ENCODE measurements at regions not wholly inside any gene's neighbourhood (a gene's known extent, or its start where the extent isn't known, plus 50 kb on each side); places are given as distances from the start of the nearest gene placed in this dataset.
"Not testable (repeated sequence)": the region's sequence is repeated elsewhere in the genome, so short reads cannot be mapped to it uniquely, and the experiment has no call there.

DNA sequence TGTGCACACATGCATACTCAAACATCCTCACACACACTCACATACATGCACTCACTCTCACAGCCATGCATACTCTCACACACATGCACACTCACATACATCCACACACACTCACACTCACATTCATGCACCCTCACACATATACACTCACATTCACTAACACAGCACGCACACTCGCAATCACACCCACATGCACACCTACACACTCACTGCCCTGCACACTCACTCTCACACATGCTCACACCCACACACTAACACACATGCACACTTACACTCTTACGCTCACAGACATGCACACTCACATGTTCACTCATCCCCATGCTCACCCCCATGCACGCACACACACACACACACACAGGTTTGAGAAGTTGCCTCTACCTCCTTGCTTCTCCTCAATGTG, 63.2 kb upstream of the SFSWAP start:
- no peak for DNase-seq
- WGBS, 2 donors: 93 to 96% methylated on average over 4 of the region's 4 CpGs
- H3K27me3 ChIP-seq: peaks cover 5 to 14% (median 8%) of the 10 kb centered on the region in 3 donors
- H3K9me3 ChIP-seq: no peaks in the 10 kb centered on the region
- TF ChIP-seq EP300 (IDR thresholded peaks at IDR 0.05): no peak
- TF ChIP-seq, protein P1, sequence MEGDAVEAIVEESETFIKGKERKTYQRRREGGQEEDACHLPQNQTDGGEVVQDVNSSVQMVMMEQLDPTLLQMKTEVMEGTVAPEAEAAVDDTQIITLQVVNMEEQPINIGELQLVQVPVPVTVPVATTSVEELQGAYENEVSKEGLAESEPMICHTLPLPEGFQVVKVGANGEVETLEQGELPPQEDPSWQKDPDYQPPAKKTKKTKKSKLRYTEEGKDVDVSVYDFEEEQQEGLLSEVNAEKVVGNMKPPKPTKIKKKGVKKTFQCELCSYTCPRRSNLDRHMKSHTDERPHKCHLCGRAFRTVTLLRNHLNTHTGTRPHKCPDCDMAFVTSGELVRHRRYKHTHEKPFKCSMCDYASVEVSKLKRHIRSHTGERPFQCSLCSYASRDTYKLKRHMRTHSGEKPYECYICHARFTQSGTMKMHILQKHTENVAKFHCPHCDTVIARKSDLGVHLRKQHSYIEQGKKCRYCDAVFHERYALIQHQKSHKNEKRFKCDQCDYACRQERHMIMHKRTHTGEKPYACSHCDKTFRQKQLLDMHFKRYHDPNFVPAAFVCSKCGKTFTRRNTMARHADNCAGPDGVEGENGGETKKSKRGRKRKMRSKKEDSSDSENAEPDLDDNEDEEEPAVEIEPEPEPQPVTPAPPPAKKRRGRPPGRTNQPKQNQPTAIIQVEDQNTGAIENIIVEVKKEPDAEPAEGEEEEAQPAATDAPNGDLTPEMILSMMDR (IDR thresholded peaks at IDR 0.05): no peak
- no peak for TF ChIP-seq POLR2AphosphoS5 (IDR thresholded peaks at IDR 0.05)
- no peak for TF ChIP-seq POLR2A (IDR thresholded peaks at IDR 0.05)
- H3K4me1 ChIP-seq: no peaks in the 10 kb centered on the region
- H3K4me3 ChIP-seq: no peak overlapping the region
- intact Hi-C loops (cut with DNase I): no loop called here
- no peak overlapping the region for H3K27ac ChIP-seq
- H3K36me3 ChIP-seq: no peaks in the 10 kb centered on the region

DNA sequence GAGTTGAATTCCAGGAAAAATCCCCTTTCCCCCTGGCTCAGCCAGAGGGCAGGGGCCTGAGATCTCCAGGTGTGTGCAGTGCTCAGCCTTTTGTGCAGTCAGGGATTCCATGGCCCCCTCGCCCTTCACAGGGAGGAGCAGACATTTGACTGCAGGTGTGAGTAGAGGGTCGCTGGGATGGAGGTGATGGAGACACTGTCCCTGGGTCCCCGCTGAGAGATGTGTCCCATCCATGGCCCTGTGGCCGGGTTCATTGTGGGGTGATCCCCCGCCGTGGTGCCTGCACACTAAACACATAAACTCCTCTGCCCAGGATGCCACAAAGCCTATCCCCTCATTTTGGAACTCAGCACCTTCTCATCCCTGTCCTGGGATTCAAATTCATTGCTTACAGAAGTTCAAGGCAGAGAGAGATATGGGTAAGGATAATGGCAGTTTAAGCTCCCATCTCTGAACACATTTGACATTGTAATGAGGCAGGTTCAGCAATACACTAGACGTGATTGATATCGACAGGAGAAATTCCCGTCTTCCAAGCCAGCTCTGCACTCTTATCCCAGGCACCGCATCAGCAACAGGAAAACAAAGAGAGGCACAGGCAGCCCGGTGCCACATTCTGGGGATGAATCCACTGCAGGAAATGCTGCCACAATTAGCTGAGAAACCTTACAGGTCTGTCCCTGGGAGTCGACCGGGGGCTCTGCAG, 55.3 kb upstream of the SFSWAP start:
- 78 to 81% methylated on average over 9 of the region's 13 CpGs for WGBS, 2 donors

DNA sequence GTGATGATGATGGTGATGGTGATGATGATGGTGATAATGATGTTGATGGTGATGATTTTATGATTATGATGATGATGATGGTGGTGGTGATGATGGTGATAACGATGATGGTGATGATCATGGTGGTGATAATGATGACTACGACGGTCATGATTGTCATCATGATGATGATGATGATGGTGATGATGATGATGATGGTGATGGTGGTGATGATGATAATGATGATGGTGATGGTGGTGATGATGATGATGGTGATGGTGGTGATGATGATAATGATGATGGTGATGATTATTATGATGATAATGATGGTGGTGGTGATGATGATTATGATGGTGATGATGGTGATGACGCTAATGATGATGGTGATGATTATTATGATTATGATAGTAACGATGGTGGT, 54.1 kb upstream of the SFSWAP start:
- H3K27ac ChIP-seq; H3K4me3 ChIP-seq; DNase-seq; H3K9me3 ChIP-seq; intact Hi-C loops (cut with DNase I); H3K4me1 ChIP-seq; H3K36me3 ChIP-seq: not testable (repeated sequence)
- WGBS, 2 donors: 91 to 93% methylated on average over 5 of the region's 5 CpGs
- H3K27me3 ChIP-seq: peaks cover 6 to 14% (median 8%) of the 10 kb centered on the region in 3 donors

More for the DNA sequence above, 55.3 kb upstream of the SFSWAP start:
- H3K9me3 ChIP-seq; H3K27ac ChIP-seq; H3K36me3 ChIP-seq; H3K4me1 ChIP-seq; intact Hi-C loops (cut with DNase I); DNase-seq; H3K4me3 ChIP-seq: not testable (repeated sequence)
- peaks cover 6 to 14% (median 8%) of the 10 kb centered on the region in 3 donors for H3K27me3 ChIP-seq

DNA sequence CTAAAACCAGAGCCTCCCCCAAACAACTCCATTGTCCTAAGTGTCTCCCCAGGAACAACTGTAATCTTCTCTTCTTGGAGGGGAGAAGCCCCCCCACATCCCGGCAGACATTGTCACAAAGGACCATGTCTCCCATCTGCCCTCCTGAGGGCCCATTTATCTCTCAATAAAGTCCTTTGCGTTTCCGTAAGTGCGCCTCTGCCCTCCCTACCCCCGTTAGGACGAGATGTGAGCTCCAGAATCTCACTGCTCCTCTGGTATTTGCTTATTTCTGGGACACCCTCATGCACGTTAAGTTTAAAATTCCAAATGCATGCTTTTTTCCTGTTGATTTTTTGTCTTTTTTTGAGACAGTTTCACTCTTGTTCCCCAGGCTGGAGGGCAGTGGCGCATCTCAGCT, 52.3 kb upstream of the SFSWAP start:
- 66 to 83% methylated on average over 6 of the region's 8 CpGs for WGBS, 2 donors
- intact Hi-C loops (cut with DNase I); DNase-seq; H3K9me3 ChIP-seq; H3K36me3 ChIP-seq; H3K27ac ChIP-seq; H3K4me3 ChIP-seq; H3K4me1 ChIP-seq: not testable (repeated sequence)
- H3K27me3 ChIP-seq: peaks cover 6 to 19% (median 8%) of the 10 kb centered on the region in 3 donors

DNA sequence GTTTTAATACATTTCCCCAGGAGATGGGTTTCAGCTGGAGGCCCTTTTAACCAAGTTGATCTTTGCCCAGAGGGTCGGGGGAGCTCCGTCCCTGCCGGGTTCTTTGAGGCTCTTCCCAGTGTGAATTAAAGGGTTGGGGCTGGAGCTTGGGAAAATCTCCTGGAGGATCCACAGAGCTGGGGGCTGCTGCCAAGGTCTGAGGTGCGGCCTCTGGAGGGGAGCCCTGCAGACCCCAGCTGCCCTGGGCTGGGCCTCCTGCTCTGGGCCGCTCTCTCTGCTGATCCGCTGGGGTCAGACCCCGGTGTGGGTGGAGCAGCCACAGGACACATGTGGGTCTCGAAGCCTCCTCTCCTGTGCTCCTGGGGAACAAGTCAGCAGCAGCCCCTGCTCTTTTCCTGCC, 51.4 kb upstream of the SFSWAP start:
- H3K27me3 ChIP-seq: peaks cover 6 to 19% (median 8%) of the 10 kb centered on the region in 3 donors
- DNase-seq; H3K9me3 ChIP-seq; intact Hi-C loops (cut with DNase I); H3K4me3 ChIP-seq; H3K4me1 ChIP-seq; H3K36me3 ChIP-seq; H3K27ac ChIP-seq: not testable (repeated sequence)
- 60 to 72% methylated on average over 7 to 8 of the region's 8 CpGs for WGBS, 2 donors

DNA sequence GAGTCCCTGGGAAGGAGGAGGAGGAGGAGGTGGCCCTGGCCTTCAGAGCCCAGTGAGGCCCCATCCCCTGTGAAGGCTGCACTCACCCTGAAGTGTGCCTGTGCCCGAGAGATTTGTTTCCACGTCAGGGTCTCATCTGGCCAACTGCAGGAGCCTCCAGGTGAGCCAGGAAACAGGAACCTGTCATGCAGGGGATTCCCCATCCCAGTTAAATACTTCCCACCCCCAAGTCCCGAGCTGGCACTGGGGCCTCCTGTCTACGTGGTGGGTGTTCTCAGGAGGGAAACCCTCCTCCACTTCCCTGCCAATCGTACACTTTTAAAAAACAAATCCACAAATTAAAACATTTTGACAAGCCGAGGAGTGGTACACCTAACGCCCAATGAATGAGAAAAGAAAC, 50.9 kb upstream of the SFSWAP start:
- not testable (repeated sequence) for DNase-seq

DNA sequence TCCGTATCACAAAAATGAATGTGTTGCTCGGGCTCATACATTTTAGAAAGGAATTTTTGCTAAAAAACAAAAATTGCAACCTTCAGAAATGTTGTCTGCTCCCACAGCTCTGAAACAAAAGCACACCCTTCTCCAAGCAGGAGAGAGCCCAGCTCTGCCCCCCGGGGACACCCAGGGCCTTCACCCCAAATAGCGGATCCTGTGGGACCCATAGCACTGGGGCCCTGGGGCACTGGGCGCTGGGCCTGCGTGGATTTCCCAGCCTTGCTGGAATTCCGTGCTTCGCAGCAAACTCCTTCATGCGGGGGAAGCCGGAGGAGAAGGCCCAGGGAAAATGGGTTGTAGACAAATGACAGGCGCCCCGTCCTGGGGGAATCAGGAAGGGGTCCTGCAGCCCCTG, 50.5 kb upstream of the SFSWAP start:
- intact Hi-C loops (cut with DNase I): loop anchor here (10.0 kb wide), 1 partner anchor 366 kb away; no protein-coding TSS in a partner anchor
- H3K36me3 ChIP-seq, H3K9me3 ChIP-seq, DNase-seq, H3K4me1 ChIP-seq, H3K4me3 ChIP-seq, H3K27ac ChIP-seq: not testable (repeated sequence)
- 90 to 94% methylated on average over 11 of the region's 12 CpGs for WGBS, 2 donors
- peaks cover 6 to 19% (median 8%) of the 10 kb centered on the region in 3 donors for H3K27me3 ChIP-seq

More for the DNA sequence above, 50.9 kb upstream of the SFSWAP start:
- H3K9me3 ChIP-seq, H3K4me3 ChIP-seq, H3K27ac ChIP-seq, H3K4me1 ChIP-seq, H3K36me3 ChIP-seq: not testable (repeated sequence)
- peaks cover 6 to 19% (median 8%) of the 10 kb centered on the region in 3 donors for H3K27me3 ChIP-seq
- WGBS, 2 donors: 68 to 79% methylated on average over 7 of the region's 7 CpGs
- intact Hi-C loops (cut with DNase I): loop anchor here (10.0 kb wide), 1 partner anchor 365 kb away; no protein-coding TSS in a partner anchor

Small RNA genes lying in the stretch of these regions (small RNA-seq; reads per million reads assigned to genes)
- 0 reads per million in 3 donors for gene AC140063.1
- 0 reads per million in 3 donors for gene RNA5SP376
